ENCODE measurements at regions not wholly inside any gene's neighbourhood (a gene's known extent, or its start where the extent isn't known, plus 50 kb on each side); places are given as distances from the start of the nearest gene placed in this dataset.
"Not testable (repeated sequence)": the region's sequence is repeated elsewhere in the genome, so short reads cannot be mapped to it uniquely, and the experiment has no call there.

GRCh38 chr16:86955136-86955855 lies 361.9 kb downstream of the C16orf95 start:
- DNase-seq (ENCODE audit: low read depth in 2 of 2): no peak

GRCh38 chr16:86956437-86956836 lies 360.8 kb downstream of the C16orf95 start:
- DNase-seq (ENCODE audit: low read depth in 2 of 2): no peak

- DNase-seq (ENCODE audit: low read depth in 2 of 2): not testable (repeated sequence)
Observed at GRCh38 chr16:86957662-86958198, 359.5 kb downstream of the C16orf95 start.

- no peak for DNase-seq (ENCODE audit: low read depth in 2 of 2)
Observed at GRCh38 chr16:86958423-86958822, 358.8 kb downstream of the C16orf95 start.

- no peak for DNase-seq (ENCODE audit: low read depth in 2 of 2)
Observed at GRCh38 chr16:86959091-86959651, 358.0 kb downstream of the C16orf95 start.

GRCh38 chr16:86959729-86960128 lies 357.5 kb downstream of the C16orf95 start:
- DNase-seq (ENCODE audit: low read depth in 2 of 2): no peak

GRCh38 chr16:86960266-86960665 lies 356.9 kb downstream of the C16orf95 start:
- no peak for DNase-seq (ENCODE audit: low read depth in 2 of 2)

- no peak for DNase-seq (ENCODE audit: low read depth in 2 of 2)
Observed at GRCh38 chr16:86961171-86961601, 356.0 kb downstream of the C16orf95 start.

GRCh38 chr16:86962259-86962658 lies 354.9 kb downstream of the C16orf95 start:
- DNase-seq (ENCODE audit: low read depth in 2 of 2): no peak

- DNase-seq (ENCODE audit: low read depth in 2 of 2): no peak
Observed at GRCh38 chr16:86962913-86963312, 354.3 kb downstream of the C16orf95 start.

- DNase-seq (ENCODE audit: low read depth in 2 of 2): no peak
Observed at GRCh38 chr16:86963600-86964575, 353.3 kb downstream of the C16orf95 start.

GRCh38 chr16:86964796-86965241 lies 352.4 kb downstream of the C16orf95 start:
- no peak for DNase-seq (ENCODE audit: low read depth in 2 of 2)

GRCh38 chr16:86965331-86965730 lies 351.9 kb downstream of the C16orf95 start:
- DNase-seq (ENCODE audit: low read depth in 2 of 2): no peak

GRCh38 chr16:86965840-86966550 lies 351.2 kb downstream of the C16orf95 start:
- no peak for DNase-seq (ENCODE audit: low read depth in 2 of 2)

- DNase-seq (ENCODE audit: low read depth in 2 of 2): no peak
Observed at GRCh38 chr16:86966777-86967176, 350.4 kb downstream of the C16orf95 start.

GRCh38 chr16:86968866-86969265 lies 348.3 kb downstream of the C16orf95 start:
- DNase-seq (ENCODE audit: low read depth in 2 of 2): no peak

- no peak for DNase-seq (ENCODE audit: low read depth in 2 of 2)
Observed at GRCh38 chr16:86969716-86970115, 347.5 kb downstream of the C16orf95 start.

GRCh38 chr16:86970279-86970678 lies 346.9 kb downstream of the C16orf95 start:
- no peak for DNase-seq (ENCODE audit: low read depth in 2 of 2)

GRCh38 chr16:86970726-86971125 lies 346.5 kb downstream of the C16orf95 start:
- DNase-seq (ENCODE audit: low read depth in 2 of 2): no peak

- DNase-seq (ENCODE audit: low read depth in 2 of 2): no peak
Observed at GRCh38 chr16:86971251-86971650, 345.9 kb downstream of the C16orf95 start.

- no peak for DNase-seq (ENCODE audit: low read depth in 2 of 2)
Observed at GRCh38 chr16:86974120-86974519, 343.1 kb downstream of the C16orf95 start.
